ENCODE measurements at regions not wholly inside any gene's neighbourhood (a gene's known extent, or its start where the extent isn't known, plus 50 kb on each side); places are given as distances from the start of the nearest gene placed in this dataset.

- TF ChIP-seq KDM1A (IDR thresholded peaks at IDR 0.05; ENCODE audit: borderline replicate concordance, low read length) (no peak), TCF12 (IDR thresholded peaks at IDR 0.05; ENCODE audit: low read depth, low read length) (no peak)
These were observed 54.6 kb upstream of the MNX1 start (continued) for GRCh38 chr7:157065046-157065445.

All from H1 (cell line).